PC-9 (cell line): ENCODE measurements at regions not wholly inside any gene's neighbourhood (a gene's known extent, or its start where the extent isn't known, plus 50 kb on each side); places are given as distances from the start of the nearest gene placed in this dataset.

Source experiments
- BruUV-seq: library from RNA; stranded (reverse); fragments of 400-500 nt; replicated peaks from 2 replicates; lab custom pipeline; 2021; lab: Mats Ljungman, UMichigan
- CTCF ChIA-PET: fragments of 300-600 bp; sonication (Branson Sonifier 250); formaldehyde crosslinking; loops from one replicate; lab custom pipeline; 2022; ENCODE audit warnings: antibody characterized with exemption; lab: Charles Lee
- POLR2A ChIA-PET: fragments of 300-600 bp; sonication (Branson Sonifier 250); formaldehyde crosslinking; loops from one replicate; lab custom pipeline; 2022; ENCODE audit warnings: antibody characterized with exemption; ENCODE audit not compliant: unreplicated experiment; lab: Charles Lee
- DNase-seq, 2 experiments: peaks; one replicate each; pipeline versions ENCODE4 v3.0.0 to v3.0.0-alpha.2; 2015 to 2022; ENCODE audit warnings: mixed read lengths in 1 of 2
- H2AFZ ChIP-seq: fragments of 200-600 bp; sonication (generic); 2 replicates; pipeline ENCODE4 v1.8.1; 2017; ENCODE audit warnings: antibody characterized with exemption
- H3F3A ChIP-seq: fragments of 200-600 bp; sonication (generic); 2 replicates; pipeline ENCODE4 v1.8.1; 2017; ENCODE audit warnings: antibody characterized with exemption, mild to moderate bottlenecking, low read depth; ENCODE audit not compliant: insufficient read depth
- H3K27ac ChIP-seq: fragments of 200-600 bp; sonication (generic); 2 replicates; pipeline ENCODE4 v1.6.1; 2016; ENCODE audit warnings: mixed run types
- H3K27me3 ChIP-seq: fragments of 200-600 bp; sonication (generic); 2 replicates; pipeline ENCODE4 v1.6.1; 2016; ENCODE audit warnings: low read depth, mixed run types; ENCODE audit not compliant: insufficient read depth
- H3K36me3 ChIP-seq: fragments of 200-600 bp; sonication (generic); 2 replicates; pipeline ENCODE4 v1.6.1; 2016; ENCODE audit warnings: low read depth, mixed run types
- H3K4me1 ChIP-seq: fragments of 200-600 bp; sonication (generic); replicated peaks from 2 replicates; pipeline ENCODE4 v1.6.1; 2016; ENCODE audit warnings: mixed run types; ENCODE audit not compliant: insufficient read depth
- H3K4me2 ChIP-seq: fragments of 200-600 bp; sonication (generic); 2 replicates; pipeline ENCODE4 v1.6.1; 2017; ENCODE audit warnings: mixed run types
- H3K4me3 ChIP-seq: fragments of 200-600 bp; sonication (generic); 2 replicates; pipeline ENCODE4 v1.6.1; 2016; ENCODE audit warnings: mixed run types
- H3K79me2 ChIP-seq: fragments of 200-600 bp; sonication (generic); 2 replicates; pipeline ENCODE4 v1.6.1; 2017; ENCODE audit warnings: low read depth, mixed run types
- H3K9me2 ChIP-seq: fragments of 200-600 bp; sonication (generic); 2 replicates; pipeline ENCODE4 v1.8.1; 2017; ENCODE audit warnings: mild to moderate bottlenecking; ENCODE audit not compliant: insufficient read depth
- H3K9me3 ChIP-seq: fragments of 200-600 bp; sonication (generic); 2 replicates; pipeline ENCODE4 v1.8.1; 2016; ENCODE audit warnings: low read depth; ENCODE audit not compliant: insufficient read depth
- H4K20me1 ChIP-seq: fragments of 200-600 bp; sonication (generic); 2 replicates; pipeline ENCODE4 v1.8.1; 2017; ENCODE audit not compliant: insufficient read depth
- CTCF ChIP-seq: fragments of 200-600 bp; sonication (generic); conservative IDR thresholded peaks from 2 replicates; pipeline ENCODE4 v1.6.1; 2017; ENCODE audit warnings: mixed run types, antibody characterized with exemption, mild to moderate bottlenecking, moderate library complexity
- EZH2 ChIP-seq: fragments of 200-600 bp; sonication (generic); IDR thresholded peaks from 2 replicates; pipeline ENCODE4 v1.8.0; 2017; ENCODE audit warnings: antibody characterized with exemption, low read depth
- intact Hi-C: fragments of 100-400 bp; cut with micrococcal nuclease; formaldehyde crosslinking; loops from one replicate; pipeline ENCODE4 v1.10.0; 2022; ENCODE audit not compliant: unreplicated experiment

DNA sequence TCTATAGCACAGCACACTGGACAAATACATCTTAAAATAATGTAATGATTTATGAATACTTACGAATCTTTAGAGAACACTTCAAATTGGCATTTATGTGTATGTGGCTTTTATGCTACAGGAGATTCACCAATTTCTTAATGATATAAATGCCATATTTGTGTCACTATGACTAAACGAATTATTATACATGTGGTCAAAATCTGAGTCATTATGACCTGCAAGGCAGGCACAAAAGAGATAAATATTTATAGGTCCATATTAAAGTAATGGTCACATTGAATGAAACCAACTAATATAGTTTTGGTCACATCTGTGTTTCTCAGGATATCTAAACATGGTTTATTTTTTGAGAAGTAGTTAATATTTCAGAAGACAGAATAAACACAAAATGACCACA lies 232.3 kb upstream of the SEMA6D start:
- TF ChIP-seq CTCF (no peak), EZH2 (no peak)
- Histone ChIP-seq H3K9me2 (no peaks in the 10 kb centered on the region), H3K4me3 (no peak overlapping the region), H3K79me2 (no peaks in the 10 kb centered on the region), H3K4me1 (no peaks in the 10 kb centered on the region), H4K20me1 (no peaks in the 10 kb centered on the region), H3K27ac (no peak overlapping the region), H3K36me3 (no peaks in the 10 kb centered on the region), H3K9me3 (no peaks in the 10 kb centered on the region), H3K27me3 (no peaks in the 10 kb centered on the region), H2AFZ (no peak overlapping the region), H3K4me2 (no peak overlapping the region), H3F3A (no peaks in the 10 kb centered on the region)
- POLR2A ChIA-PET: no interaction called here
- BruUV-seq: no TSS peak
- DNase-seq: no peak
- intact Hi-C loops: no loop called here
- CTCF ChIA-PET: no interaction called here

GRCh38 chr15:47485419-47485818 lies 231.9 kb upstream of the SEMA6D start:
- H3K4me2 ChIP-seq: no peak overlapping the region
- no peak overlapping the region for H3K27ac ChIP-seq
- intact Hi-C loops: no loop called here
- H3K4me3 ChIP-seq: no peak overlapping the region
- no peaks in the 10 kb centered on the region for H3K9me2 ChIP-seq
- H4K20me1 ChIP-seq: no peaks in the 10 kb centered on the region
- H2AFZ ChIP-seq: no peak overlapping the region
- BruUV-seq: no TSS peak
- DNase-seq: no peak
- no peaks in the 10 kb centered on the region for H3K9me3 ChIP-seq
- H3K36me3 ChIP-seq: no peaks in the 10 kb centered on the region
- no peaks in the 10 kb centered on the region for H3F3A ChIP-seq
- POLR2A ChIA-PET: no interaction called here
- no peaks in the 10 kb centered on the region for H3K79me2 ChIP-seq
- TF ChIP-seq EZH2 (no peak), CTCF (no peak)
- no peaks in the 10 kb centered on the region for H3K4me1 ChIP-seq
- CTCF ChIA-PET: no interaction called here
- no peaks in the 10 kb centered on the region for H3K27me3 ChIP-seq

DNA sequence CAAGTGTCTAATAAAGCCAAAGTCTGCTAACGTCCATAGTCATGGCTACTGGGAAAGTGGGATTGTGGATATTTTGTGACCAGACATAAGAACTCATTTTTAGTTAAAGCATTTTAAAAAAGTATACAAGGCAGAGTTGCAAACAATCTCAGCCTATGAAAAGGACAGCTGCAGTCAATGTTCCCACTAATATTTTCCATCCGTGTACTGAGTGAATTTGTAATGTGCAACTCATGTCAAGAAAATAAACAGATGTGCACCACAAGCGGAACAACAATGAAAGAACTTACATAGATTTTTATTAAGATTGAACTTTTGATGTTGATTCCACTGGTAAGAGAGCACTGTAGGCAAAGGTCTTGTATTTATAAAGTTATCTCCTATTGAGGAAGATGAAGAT lies 231.3 kb upstream of the SEMA6D start:
- TF ChIP-seq CTCF (no peak), EZH2 (no peak)
- POLR2A ChIA-PET: no interaction called here
- no peak for DNase-seq
- Histone ChIP-seq H3K27me3 (no peaks in the 10 kb centered on the region), H2AFZ (no peak overlapping the region), H4K20me1 (no peaks in the 10 kb centered on the region), H3K27ac (no peak overlapping the region), H3K9me2 (no peaks in the 10 kb centered on the region), H3K4me3 (no peak overlapping the region), H3K4me2 (no peak overlapping the region), H3K9me3 (no peaks in the 10 kb centered on the region), H3K4me1 (no peaks in the 10 kb centered on the region), H3K36me3 (no peaks in the 10 kb centered on the region), H3F3A (no peaks in the 10 kb centered on the region), H3K79me2 (no peaks in the 10 kb centered on the region)
- CTCF ChIA-PET: no interaction called here
- no TSS peak for BruUV-seq
- intact Hi-C loops: no loop called here
